SKM-1 (cell line): ENCODE measurements at regions not wholly inside any gene's neighbourhood (a gene's known extent, or its start where the extent isn't known, plus 50 kb on each side); places are given as distances from the start of the nearest gene placed in this dataset.
"Not testable (repeated sequence)": the region's sequence is repeated elsewhere in the genome, so short reads cannot be mapped to it uniquely, and the experiment has no call there.

Source experiments
- DNase-seq: peaks from one replicate; lab custom pipeline; 2025; ENCODE audit not compliant: unreplicated experiment; lab: John Stamatoyannopoulos, UW

DNA sequence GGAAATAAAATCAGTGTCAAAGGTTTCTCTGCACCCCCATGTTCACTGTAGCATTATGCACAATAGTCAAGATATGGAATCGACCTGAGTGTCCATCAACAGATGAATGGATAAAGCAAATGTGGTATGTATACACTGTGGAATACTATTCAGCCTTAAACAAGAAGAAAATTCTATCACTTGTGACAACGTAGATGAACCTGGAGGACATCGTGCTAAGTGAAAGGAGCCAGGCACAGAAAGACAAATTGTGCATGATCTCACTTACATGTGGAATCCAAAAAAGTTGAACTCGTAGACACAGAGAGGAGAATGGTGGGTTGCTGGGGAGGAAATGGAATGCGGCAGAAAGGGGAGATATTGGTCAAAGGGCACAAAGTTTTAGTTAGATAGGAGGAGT is 136.3 kb upstream of the ESR1 start:
- DNase-seq = no peak

DNA sequence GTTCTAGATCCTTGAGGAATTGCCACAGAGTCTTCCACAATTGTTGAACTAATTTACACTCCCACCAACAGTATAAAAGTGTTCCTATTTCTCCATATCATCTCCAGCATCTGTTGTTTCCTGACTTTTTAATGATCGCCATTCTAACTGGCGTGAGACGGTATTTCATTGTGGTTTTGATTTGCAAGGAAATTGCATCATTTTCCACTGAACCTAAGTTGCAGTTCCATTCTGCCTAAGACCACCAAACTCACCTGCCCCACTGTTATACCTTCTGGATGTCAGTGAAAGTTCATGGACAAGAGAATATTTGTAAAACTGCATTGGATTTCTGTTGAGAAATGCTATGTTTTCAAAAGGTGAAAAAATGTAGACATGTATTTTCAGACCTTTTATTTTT is 132.9 kb upstream of the ESR1 start:
- no peak for DNase-seq

DNA sequence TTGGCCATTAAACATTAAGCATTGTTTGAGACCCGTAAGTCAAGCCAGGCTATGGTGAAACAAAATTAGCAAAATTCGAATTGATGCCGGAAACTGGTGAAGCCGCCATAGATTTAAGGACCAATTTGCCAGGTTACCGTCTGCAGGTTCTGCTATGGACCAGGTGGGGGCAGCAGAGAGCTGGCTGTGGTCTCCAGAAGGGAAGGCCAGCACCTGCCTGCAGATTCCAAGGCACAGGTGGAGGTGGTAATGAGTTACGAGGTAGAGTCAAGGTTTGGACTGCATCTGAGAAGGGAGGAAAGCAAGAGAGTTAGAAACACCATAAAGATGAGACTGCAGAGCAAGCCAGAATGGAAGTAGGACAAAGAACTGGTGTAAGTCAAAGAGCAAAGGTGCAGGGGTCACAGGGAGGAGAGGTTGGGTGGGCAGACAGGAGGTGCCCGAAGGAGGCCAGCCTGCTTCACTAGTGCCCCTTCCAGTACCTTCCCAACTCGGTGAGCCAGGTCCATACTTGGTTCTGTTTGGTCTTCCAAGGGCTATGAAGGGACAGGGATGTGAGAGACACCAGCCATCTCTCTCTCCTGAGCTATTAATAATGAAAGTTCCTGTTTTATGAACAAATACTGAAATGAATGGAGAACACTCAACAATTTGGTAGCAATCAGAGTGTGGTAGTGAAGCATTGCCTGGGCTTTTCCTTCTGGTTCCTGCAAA is 131.6 kb upstream of the ESR1 start:
- peak; percentile 12 for DNase-seq

DNA sequence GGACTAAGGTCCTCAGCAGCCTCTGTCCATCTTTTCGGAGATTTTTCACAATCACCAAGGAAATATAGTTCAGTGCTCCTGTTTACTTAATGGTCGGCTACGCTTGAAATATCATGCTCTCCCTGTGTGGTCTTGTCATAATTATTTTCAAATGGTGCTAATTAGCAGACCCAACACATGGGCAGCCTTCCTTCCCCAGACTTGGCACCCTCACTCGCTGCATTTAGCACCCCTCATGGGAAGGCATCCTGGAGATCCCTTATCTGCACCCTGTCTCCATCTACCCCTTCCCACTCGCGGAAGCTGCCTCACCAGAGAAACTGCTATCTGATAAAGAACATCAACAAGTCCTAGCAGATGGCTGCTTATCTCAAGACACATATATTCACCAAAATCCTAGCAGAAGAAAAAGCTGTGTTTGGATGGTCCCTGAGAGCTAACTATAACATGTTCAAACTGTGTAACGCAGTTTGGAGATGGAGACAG is 131.0 kb upstream of the ESR1 start:
- no peak for DNase-seq

DNA sequence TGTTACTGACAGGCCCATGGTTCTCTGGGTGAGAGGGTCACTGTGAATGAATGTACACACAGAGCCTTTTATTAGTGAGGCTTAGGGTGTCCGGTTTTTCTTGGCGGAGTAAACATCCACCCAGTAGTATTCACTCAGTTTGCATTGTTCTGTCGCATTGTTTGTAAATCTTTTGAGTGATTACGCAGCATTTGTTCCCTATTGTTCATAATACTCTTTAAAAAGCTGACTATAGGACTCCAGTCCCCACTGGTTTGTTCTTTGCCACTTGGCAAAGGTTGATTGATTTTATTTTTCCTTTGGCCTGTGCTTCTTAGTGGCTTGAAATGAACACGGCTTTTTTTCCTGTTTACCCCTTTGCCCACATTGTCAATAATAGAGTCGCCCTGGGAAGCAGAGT is 130.1 kb upstream of the ESR1 start:
- no peak for DNase-seq

DNA sequence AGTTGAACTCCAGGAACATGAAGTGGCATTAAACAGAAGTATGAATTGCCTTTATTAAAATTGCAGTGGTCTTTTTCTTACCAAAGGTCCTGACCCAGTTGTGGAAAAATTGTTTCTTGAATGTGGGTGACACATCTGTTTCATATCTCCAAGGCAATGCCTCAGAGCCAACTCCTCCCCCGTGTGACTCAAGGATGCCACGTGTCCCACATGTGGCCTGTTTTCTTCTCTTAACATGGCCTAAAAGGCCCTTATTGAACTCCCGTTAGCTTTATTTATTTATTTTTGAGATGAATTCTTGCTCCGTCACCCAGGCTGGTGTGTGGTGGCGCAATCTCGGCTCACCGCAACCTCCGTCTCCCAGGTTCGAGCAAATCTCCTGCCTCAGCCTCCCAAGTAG is 128.4 kb upstream of the ESR1 start:
- DNase-seq = no peak

DNA sequence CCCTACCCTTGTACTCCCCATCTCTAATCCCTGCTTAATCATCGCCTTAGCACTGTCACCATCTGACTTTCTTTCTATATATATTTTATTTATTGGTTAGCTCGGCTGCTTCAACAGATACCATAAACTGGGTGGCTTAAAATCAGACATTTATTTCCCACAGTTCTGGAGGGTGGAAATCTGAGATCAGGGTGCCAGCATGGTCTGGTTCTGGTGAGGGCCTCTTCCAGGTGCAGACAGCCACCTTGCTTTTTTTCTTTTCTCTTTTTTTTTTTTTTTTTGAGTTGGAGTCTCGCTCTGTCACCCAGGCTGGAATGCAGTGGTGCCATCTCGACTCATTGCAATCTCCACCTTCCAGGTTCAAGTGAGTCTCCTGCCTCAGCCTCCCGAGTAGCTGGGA is 127.5 kb upstream of the ESR1 start:
- no peak for DNase-seq

DNA sequence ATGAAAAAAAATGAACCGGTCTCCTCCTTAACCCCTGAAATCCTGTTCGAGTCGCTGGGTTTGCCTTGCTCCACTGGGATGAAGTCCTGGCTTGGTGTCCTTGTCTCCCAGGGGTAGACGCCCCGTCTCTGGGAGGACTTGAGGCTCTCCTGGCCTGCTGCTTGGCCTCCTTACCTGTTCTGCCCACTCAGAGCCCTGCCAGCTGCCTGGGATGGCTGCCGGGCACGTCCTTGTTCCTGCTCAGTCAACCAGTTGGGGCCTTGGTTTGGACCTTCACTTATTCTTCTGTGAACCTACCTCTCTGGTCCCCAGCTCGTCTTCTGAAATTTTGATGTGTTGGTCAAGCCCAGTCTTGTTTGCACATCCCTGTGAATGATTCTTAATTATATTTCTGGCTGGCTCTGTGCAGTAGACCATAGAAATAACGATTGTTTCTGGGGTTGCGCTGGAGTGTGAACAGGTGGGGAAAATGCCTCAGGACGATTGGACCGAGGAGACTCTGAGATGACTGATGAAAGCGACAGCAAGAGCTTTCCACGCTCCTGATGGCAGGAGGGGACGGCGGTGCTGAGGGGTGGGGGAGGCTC is 126.5 kb upstream of the ESR1 start:
- no peak for DNase-seq

DNA sequence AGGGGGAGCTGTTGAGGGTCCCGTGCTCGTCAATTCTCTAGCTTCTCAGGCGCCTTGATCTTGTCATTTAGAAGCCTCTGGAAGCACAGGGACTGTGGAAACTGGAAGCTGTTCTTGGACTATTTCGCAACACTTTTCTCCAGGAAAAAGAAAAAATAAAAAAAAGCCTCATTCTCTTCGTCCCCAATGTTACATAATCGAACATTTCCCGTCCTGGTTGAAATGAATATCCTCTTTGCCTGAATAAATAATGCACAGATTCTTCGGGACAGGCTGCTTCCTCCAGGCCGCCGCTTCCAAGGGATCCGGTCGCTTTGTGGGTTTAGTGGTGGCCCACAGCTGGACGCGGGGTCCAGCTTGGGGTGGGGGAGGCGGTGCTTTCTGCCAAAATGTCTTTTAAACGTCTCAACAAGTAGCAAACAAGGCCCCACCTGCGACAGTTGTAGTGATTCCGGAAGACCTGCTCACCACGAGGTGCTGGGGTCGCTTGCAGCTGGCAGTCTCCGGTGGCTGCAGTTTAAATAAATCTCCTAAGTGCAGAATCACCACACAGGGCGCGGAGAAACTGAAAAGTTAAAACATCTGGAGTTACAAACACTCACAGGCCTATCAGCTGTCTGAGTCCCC is 125.9 kb upstream of the ESR1 start:
- no peak for DNase-seq

DNA sequence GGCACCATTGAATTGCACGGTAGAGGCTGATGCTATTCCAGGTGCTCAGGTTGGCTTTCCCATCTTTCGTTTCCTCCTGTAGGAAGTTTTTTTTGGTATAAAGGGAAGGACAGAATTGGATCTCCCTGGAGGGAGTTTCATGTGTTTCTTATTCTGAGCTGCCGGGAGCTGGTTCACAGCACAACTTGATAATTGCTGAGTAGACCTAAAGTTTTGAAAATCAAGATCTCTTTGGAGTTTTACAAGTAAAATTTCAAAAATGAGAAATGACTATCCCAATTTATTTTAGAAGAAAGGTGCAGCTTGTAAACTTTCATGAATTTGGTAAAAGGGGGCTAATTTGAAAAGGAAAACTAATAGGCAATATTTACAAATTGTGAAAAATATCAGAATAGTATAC is 125.2 kb upstream of the ESR1 start:
- no peak for DNase-seq

DNA sequence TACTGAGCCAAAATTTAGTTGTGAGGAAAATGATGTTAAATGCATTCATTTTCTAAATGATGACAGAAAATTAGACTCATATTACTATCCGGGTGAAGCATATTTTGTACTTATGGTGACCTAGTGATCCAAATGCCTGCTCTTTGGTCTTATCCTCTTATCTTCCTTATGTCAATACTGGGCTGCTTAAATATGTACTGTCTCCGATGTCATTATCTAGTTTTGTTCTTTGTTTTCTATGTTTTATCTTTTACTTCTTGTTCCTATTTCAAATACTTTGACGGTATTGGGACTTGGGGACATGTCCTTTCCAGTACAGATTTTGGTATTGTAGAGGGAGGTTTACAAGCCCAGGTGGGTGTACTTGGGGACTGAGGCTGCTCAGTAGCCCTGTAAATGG is 124.6 kb upstream of the ESR1 start:
- no peak for DNase-seq

DNA sequence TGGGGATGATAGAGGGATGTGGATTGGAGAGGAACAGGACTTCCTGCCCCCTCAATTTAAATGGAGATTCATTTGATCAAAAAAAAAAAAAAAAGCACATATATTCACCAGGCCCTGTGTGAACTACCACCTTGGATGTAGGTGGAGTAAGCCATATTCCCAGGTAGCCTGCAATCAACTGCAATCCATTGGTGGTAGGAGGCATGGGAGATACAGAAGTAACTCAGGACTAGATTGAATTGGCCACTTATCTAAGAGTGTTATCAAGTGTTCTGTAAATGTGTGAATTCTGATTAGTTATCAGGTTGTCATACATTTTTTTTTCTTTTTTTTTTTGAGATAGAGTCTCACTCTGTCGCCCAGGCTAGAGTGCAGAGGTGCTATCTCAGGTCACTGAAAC is 124.1 kb upstream of the ESR1 start:
- DNase-seq = no peak

DNA sequence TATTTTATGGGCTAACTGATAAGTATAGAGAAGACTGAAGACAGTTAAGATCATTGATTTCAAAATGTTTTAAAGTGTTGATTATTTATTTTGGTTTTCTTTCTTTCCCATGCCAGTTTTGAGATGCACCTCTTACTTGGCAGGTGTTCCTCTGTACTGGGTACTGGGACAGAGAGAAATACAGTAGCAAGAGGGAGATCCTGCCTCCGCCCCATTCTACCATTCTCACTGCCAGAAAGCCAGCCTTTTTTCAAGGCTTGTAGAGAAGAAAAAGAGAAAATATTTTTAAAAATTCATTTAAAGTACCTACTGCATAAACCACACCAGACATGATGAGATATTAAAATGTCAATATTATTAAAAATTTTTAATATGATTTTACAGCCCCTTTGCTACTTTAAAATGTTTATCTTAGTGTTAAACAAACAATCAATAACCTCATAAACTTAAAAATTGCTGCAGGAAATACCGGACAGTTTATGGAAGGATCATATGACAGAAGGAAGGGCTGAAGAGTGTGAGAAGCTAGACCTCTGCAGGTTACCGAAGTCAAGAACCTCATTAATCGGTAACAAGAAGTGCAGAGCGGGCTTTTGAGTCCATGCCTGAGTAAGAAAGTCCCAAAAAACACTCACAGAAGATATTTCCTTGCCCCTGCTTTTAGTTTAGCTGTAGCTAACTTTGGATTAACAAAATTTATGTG is 117.8 kb upstream of the ESR1 start:
- DNase-seq = no peak

DNA sequence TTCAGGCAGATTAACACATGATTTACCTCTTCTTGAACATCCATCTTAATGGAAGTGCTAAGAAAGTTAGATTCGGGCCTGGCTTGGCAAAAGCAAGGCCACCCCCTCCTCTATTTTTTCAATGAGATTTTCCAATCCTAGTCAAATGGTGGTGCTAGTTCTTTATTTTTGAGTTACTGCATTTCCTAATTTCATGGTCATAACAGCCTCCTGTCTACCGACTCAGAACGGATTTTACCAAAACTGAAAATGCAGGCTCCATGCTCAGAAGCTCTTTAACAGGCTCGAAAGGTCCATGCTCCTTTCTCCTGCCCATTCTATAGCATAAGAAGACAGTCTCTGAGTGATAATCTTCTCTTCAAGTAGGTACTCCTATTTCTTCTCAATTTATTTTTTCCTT is 117.2 kb upstream of the ESR1 start:
- no peak for DNase-seq

DNA sequence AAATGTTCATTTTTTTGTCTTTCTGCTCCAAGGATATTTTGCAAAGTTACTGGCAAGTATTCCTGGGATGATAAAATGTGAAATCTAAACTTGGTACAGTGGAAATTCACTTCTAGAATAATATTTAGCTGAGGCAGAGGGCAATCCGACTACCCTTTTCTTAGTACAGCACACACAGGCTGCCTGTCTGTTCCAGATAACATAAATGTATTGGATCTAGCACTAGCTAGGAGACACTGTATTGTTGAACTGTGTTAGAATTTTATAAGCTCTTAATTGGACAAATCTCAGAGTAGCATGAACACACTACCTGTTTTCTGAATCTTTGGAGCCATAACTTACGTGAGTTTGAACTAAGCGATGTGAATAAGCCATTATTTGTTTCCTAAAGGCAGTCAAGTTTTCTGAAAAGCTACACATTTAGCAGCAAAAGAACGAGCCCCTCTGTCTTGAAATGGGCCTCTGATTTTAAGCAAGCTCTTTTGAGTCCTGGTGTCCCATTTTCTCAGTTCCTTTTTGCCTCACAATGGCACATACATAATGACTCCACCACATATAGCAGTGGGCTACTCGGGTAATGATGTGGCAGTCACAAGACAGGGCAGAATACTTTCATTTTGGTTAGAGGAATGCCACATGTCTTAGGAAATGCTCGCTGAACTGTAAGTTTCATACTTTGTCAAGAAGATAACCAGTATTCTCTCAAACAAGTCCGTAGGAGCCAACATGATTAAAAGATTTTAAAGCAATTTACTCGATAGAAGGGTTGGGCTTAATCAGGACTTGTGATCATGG is 116.5 kb upstream of the ESR1 start:
- DNase-seq = no peak

DNA sequence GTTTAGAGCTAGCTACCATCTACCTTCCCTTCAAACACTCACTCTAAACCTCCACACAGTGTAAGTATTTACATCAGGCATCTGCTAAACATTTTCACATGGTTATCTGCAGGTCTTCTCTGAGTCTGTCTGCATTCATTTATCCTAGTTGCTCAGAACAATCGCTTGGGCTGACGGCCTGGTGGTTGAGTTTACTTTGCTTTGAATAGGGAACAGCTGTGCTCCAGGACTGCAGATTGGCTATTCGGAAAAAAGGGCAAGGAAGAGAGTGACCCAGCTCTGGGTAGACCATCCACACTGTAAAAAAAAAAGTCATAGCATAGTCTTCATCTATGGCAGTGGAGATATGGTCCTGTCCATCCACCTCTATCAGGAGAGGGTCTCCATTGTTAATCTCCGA is 115.3 kb upstream of the ESR1 start:
- DNase-seq = no peak

DNA sequence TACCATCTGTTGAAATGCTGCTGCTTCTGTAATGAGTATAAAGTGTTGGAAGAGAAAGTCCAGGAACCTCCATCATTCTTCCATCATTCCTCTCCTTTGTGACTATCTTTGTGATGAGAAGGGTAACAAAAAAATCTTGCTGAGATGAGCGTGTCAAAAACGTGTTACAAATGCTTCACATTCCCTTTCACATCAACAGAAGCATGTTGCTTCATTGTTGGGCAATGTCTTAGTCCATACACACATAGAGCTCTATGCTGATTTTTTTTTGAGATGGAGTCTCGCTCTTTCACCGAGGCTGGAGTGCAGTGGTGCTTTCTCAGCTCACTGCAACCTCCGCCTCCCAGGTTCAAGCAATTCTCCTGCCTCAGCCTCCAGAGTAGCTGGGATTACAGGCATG is 114.1 kb upstream of the ESR1 start:
- DNase-seq = no peak

DNA sequence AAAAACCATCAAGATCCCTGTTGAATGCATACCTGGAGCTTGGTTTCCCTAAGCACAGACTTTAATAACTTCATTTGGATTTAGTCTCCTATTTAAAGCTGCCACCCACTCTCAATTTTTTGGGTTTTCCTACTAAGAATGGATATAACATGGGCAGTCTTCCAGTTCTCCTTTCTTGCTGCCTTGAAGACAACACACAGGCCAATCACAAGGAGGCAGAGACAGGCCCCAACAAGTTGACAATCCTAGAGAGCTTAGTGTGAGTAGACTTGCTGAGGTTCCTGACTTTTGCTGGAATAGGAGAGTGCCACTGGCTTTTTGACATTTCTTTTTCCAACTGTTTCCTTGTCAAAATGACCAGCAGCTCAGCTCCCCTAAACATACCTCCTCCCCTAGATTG is 112.3 kb upstream of the ESR1 start:
- no peak for DNase-seq

DNA sequence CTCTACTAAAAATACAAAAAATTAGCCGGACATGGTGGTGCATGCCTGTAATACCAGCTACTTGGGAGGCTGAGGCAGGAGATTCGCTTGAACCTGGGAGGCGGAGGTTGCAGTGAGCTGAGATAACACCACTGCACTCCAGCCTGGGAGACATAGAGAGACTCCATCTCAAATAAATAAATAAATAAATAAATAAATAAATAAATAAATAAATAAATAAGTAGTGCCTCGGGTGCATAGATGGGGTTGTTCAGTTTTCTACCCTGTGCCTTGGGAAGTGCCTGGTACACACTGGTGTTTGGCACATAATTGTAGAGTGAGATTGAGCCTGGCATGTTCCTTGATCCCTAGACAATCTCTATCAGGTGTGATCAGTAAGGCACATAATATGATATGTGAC is 111.2 kb upstream of the ESR1 start:
- DNase-seq = not testable (repeated sequence)

DNA sequence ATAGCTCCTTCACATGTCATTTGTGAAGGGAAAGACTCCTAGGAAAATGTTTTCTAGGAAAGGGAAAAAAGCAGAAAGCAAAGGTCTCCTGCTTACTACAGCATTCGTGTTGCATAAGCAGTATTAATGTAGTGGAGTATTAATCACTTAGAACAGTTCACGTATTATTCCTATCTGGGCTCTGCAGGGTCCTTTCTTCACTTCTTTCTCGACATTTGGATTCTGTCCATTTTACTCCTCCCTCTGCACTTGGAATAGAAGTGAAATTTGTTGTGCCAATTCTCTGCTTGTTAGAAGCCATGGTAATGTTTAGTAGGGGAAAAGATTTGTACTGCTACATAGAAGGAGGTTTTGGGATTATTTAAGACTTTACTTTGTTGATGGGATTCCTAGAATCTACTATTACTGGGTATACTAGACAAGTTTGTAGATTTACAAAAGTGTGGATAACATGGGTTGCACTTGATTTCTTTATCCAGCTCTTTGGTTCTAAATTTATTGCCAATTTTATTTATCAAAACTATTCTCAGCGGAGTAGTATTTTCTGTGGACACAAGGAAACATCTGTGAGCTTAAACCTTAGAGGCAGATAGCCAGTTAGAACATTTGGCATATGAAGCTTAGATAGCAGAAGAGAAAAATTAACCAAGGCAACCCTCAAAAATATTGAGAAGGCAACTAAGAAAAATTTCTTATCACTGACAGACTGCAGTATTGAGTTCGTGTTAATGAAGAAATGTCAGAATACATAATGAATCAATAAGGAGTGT is 108.4 kb upstream of the ESR1 start:
- no peak for DNase-seq
